ENCODE measurements at regions not wholly inside any gene's neighbourhood (a gene's known extent, or its start where the extent isn't known, plus 50 kb on each side); places are given as distances from the start of the nearest gene placed in this dataset.
A peak's percentile ranks its signal among the peaks of the same experiment; 100 is the strongest.
"Not testable (repeated sequence)": the region's sequence is repeated elsewhere in the genome, so short reads cannot be mapped to it uniquely, and the experiment has no call there.

- in situ Hi-C loops (cut with MboI; ENCODE audit: low pct_unique_long_range_greater_than_20kb, low sequenced_read_pairs), result no loop called here
- DNase-seq, result no peak
Measured at GRCh38 chr2:175277772-175278171, 96.3 kb upstream of the ATP5MC3 start.

GRCh38 chr2:175275539-175275938 lies 94.0 kb upstream of the ATP5MC3 start:
- DNase-seq, result no peak
- in situ Hi-C loops (cut with MboI; ENCODE audit: low pct_unique_long_range_greater_than_20kb, low sequenced_read_pairs), result no loop called here

- in situ Hi-C loops (cut with MboI; ENCODE audit: low pct_unique_long_range_greater_than_20kb, low sequenced_read_pairs), result no loop called here
- DNase-seq, result no peak
Measured at GRCh38 chr2:175259164-175259563, 77.7 kb upstream of the ATP5MC3 start.

- in situ Hi-C loops (cut with MboI; ENCODE audit: low pct_unique_long_range_greater_than_20kb, low sequenced_read_pairs), result no loop called here
- no peak for DNase-seq
Measured at GRCh38 chr2:175256806-175257585, 75.5 kb upstream of the ATP5MC3 start.

GRCh38 chr2:175256391-175256790 lies 74.9 kb upstream of the ATP5MC3 start:
- DNase-seq; in situ Hi-C loops (cut with MboI; ENCODE audit: low pct_unique_long_range_greater_than_20kb, low sequenced_read_pairs): not testable (repeated sequence)

- in situ Hi-C loops (cut with MboI; ENCODE audit: low pct_unique_long_range_greater_than_20kb, low sequenced_read_pairs), result no loop called here
- DNase-seq, result no peak
Measured at GRCh38 chr2:175253871-175254270, 72.4 kb upstream of the ATP5MC3 start.

- in situ Hi-C loops (cut with MboI; ENCODE audit: low pct_unique_long_range_greater_than_20kb, low sequenced_read_pairs), result no loop called here
Measured at GRCh38 chr2:175251425-175252041, 70.0 kb upstream of the ATP5MC3 start.

GRCh38 chr2:175247159-175247558 lies 65.6 kb upstream of the ATP5MC3 start:
- in situ Hi-C loops (cut with MboI; ENCODE audit: low pct_unique_long_range_greater_than_20kb, low sequenced_read_pairs), result no loop called here
- no peak for DNase-seq

More at GRCh38 chr2:175251425-175252041, 70.0 kb upstream of the ATP5MC3 start:
- DNase-seq, result peak; percentile 20

GRCh38 chr2:175244697-175245096 lies 63.2 kb upstream of the ATP5MC3 start:
- in situ Hi-C loops (cut with MboI; ENCODE audit: low pct_unique_long_range_greater_than_20kb, low sequenced_read_pairs), result no loop called here
- DNase-seq, result no peak

- in situ Hi-C loops (cut with MboI; ENCODE audit: low pct_unique_long_range_greater_than_20kb, low sequenced_read_pairs), result no loop called here
- no peak for DNase-seq
Measured at GRCh38 chr2:175241691-175242090, 60.2 kb upstream of the ATP5MC3 start.

GRCh38 chr2:175240033-175240432 lies 58.5 kb upstream of the ATP5MC3 start:
- DNase-seq; in situ Hi-C loops (cut with MboI; ENCODE audit: low pct_unique_long_range_greater_than_20kb, low sequenced_read_pairs): not testable (repeated sequence)

- DNase-seq, result no peak
Measured at GRCh38 chr2:175236930-175237329, 55.4 kb upstream of the ATP5MC3 start.

GRCh38 chr2:175234650-175235049 lies 53.1 kb upstream of the ATP5MC3 start:
- in situ Hi-C loops (cut with MboI; ENCODE audit: low pct_unique_long_range_greater_than_20kb, low sequenced_read_pairs), result no loop called here
- peak; percentile 12 for DNase-seq

More at GRCh38 chr2:175236930-175237329, 55.4 kb upstream of the ATP5MC3 start:
- in situ Hi-C loops (cut with MboI; ENCODE audit: low pct_unique_long_range_greater_than_20kb, low sequenced_read_pairs), result no loop called here

- in situ Hi-C loops (cut with MboI; ENCODE audit: low pct_unique_long_range_greater_than_20kb, low sequenced_read_pairs), result no loop called here
- DNase-seq, result peak; percentile 42
Measured at GRCh38 chr2:175234153-175234552, 52.6 kb upstream of the ATP5MC3 start.

- in situ Hi-C loops (cut with MboI; ENCODE audit: low pct_unique_long_range_greater_than_20kb, low sequenced_read_pairs), result no loop called here
- DNase-seq, result no peak
Measured at GRCh38 chr2:175233135-175233719, 51.7 kb upstream of the ATP5MC3 start.

Data from KBM-7 (cell line).